SK-N-SH (cell line): ENCODE measurements at regions not wholly inside any gene's neighbourhood (a gene's known extent, or its start where the extent isn't known, plus 50 kb on each side); places are given as distances from the start of the nearest gene placed in this dataset.

Experiments used
- CTCF ChIA-PET: fragments of 300-600, 350-600 bp; formaldehyde crosslinking; extraction: SDS; loops from one replicate; lab custom pipeline; 2021; lab: Yijun Ruan, JAX
- POLR2A ChIA-PET: fragments of 350-600 bp; sonication (Branson Sonifier 250); formaldehyde crosslinking; extraction: SDS; loops from one replicate; lab custom pipeline; 2020; ENCODE audit warnings: antibody characterized with exemption, inconsistent platforms; lab: Yijun Ruan, JAX
- DNase-seq: peaks from one replicate; pipeline ENCODE4 v3.0.0; 2012
- H2AFZ ChIP-seq: fragments of 200-600 bp; sonication (generic); 2 replicates; pipeline ENCODE4 v1.8.1; 2016; ENCODE audit warnings: antibody characterized with exemption, mild to moderate bottlenecking, low read depth
- H3F3A ChIP-seq: fragments of 200-600 bp; sonication (generic); replicated peaks from 2 replicates; pipeline ENCODE3; 2016; ENCODE audit warnings: antibody characterized with exemption, mild to moderate bottlenecking; ENCODE audit not compliant: insufficient read depth
- H3K27ac ChIP-seq, 2 experiments: fragments of 200-500 bp in 1 of 2; fragments of 200-600 bp in 1 of 2; sonication (Bioruptor generic) in 1 of 2; sonication (generic), shearing (Covaris generic) in 1 of 2; 2 replicates each; pipeline versions ENCODE4 v1.5.1 to v1.6.1; 2014 to 2016; ENCODE audit warnings: low read depth in 2 of 2, inconsistent platforms in 1 of 2, low read length in 1 of 2, mild to moderate bottlenecking in 1 of 2, mixed read lengths in 1 of 2
- H3K27me3 ChIP-seq: fragments of 200-600 bp; sonication (generic), shearing (Covaris generic); 2 replicates; pipeline ENCODE4 v1.6.1; 2016; ENCODE audit warnings: mixed run types; ENCODE audit not compliant: insufficient read depth
- H3K36me3 ChIP-seq, 2 experiments: fragments of 200-500 bp in 1 of 2; fragments of 200-600 bp in 1 of 2; sonication (Bioruptor generic) in 1 of 2; sonication (generic) in 1 of 2; replicated peaks in 1 of 2; 2 replicates each; pipeline versions ENCODE3 to v1.5.1; 2014 to 2016; ENCODE audit warnings: low read length in 1 of 2, mild to moderate bottlenecking in 1 of 2; ENCODE audit not compliant: insufficient read depth in 2 of 2, control insufficient read depth in 1 of 2
- H3K4me1 ChIP-seq, 2 experiments: fragments of 200-500 bp in 1 of 2; fragments of 200-600 bp in 1 of 2; sonication (Bioruptor generic) in 1 of 2; sonication (generic), shearing (Covaris generic) in 1 of 2; 2 replicates each; pipeline versions ENCODE4 v1.5.1 to v1.6.1; 2014 to 2016; ENCODE audit warnings: low read depth in 1 of 2, low read length in 1 of 2, mixed run types in 1 of 2; ENCODE audit not compliant: insufficient read depth in 2 of 2, control insufficient read depth in 1 of 2
- H3K4me2 ChIP-seq: fragments of 200-600 bp; sonication (generic), shearing (Covaris generic); 2 replicates; pipeline ENCODE4 v1.6.1; 2017; ENCODE audit warnings: mixed run types
- H3K4me3 ChIP-seq, 2 experiments: fragments of 200-500 bp in 1 of 2; fragments of 200-600 bp in 1 of 2; sonication (Bioruptor generic) in 1 of 2; sonication (generic), shearing (Covaris generic) in 1 of 2; 2 replicates each; pipeline versions ENCODE4 v1.5.1 to v1.8.1; 2014 to 2016; ENCODE audit warnings: low read depth in 2 of 2, inconsistent platforms in 1 of 2, low read length in 1 of 2, mild to moderate bottlenecking in 1 of 2, mixed read lengths in 1 of 2, moderate library complexity in 1 of 2
- H3K79me2 ChIP-seq: fragments of 200-600 bp; sonication (generic); 2 replicates; pipeline ENCODE4 v1.8.1; 2017; ENCODE audit warnings: mild to moderate bottlenecking; ENCODE audit not compliant: insufficient read depth
- H3K9ac ChIP-seq: fragments of 200-600 bp; sonication (generic); 2 replicates; pipeline ENCODE4 v1.6.1; 2017; ENCODE audit warnings: mixed run types
- H3K9me2 ChIP-seq: fragments of 200-600 bp; sonication (generic); 2 replicates; pipeline ENCODE4 v1.6.1; 2017; ENCODE audit warnings: mixed run types
- H3K9me3 ChIP-seq: fragments of 200-600 bp; sonication (generic); 2 replicates; pipeline ENCODE4 v1.6.1; 2017; ENCODE audit warnings: mixed run types, mild to moderate bottlenecking, moderate library complexity
- H4K20me1 ChIP-seq: fragments of 200-600 bp; sonication (generic); 2 replicates; pipeline ENCODE4 v1.6.1; 2017; ENCODE audit warnings: mild to moderate bottlenecking, mixed run types; ENCODE audit not compliant: insufficient read depth
- CHD2 ChIP-seq: fragments of 150-350 bp; IDR thresholded peaks from 2 replicates; pipeline ENCODE4 v1.6.1; 2018; ENCODE audit warnings: low read length; ENCODE audit not compliant: partially characterized antibody
- FOSL2 ChIP-seq: IDR thresholded peaks from 2 replicates; pipeline ENCODE4 v1.4.0; 2012; ENCODE audit warnings: low read depth, mild to moderate bottlenecking, moderate library complexity, borderline replicate concordance
- FOXJ3 ChIP-seq: sonication (generic); formaldehyde crosslinking; IDR thresholded peaks from 2 replicates; pipeline ENCODE4 v1.5.1; 2020; ENCODE audit warnings: mild to moderate bottlenecking, missing genetic modification reagents
- FOXM1 ChIP-seq: IDR thresholded peaks from 2 replicates; pipeline ENCODE4 v1.4.0; 2012; ENCODE audit warnings: low read depth, mild to moderate bottlenecking
- GATA2 ChIP-seq: sonication (generic); formaldehyde crosslinking; IDR thresholded peaks from 2 replicates; pipeline ENCODE4 v1.5.0; 2020; ENCODE audit warnings: mild to moderate bottlenecking, missing genetic modification reagents
- RAD21 ChIP-seq: IDR thresholded peaks from 2 replicates; pipeline ENCODE4 v1.6.1; 2012; ENCODE audit warnings: mild to moderate bottlenecking, low read length
- RCOR1 ChIP-seq: fragments of 150-350 bp; IDR thresholded peaks from 2 replicates; pipeline ENCODE4 v1.6.1; 2017; ENCODE audit warnings: antibody characterized with exemption, low read length
- RXRA ChIP-seq: IDR thresholded peaks from 2 replicates; pipeline ENCODE4 v1.4.0; 2012; ENCODE audit warnings: low read depth, mild to moderate bottlenecking, borderline replicate concordance
- TAF1 ChIP-seq: IDR thresholded peaks from 2 replicates; pipeline ENCODE4 v1.6.1; 2012; ENCODE audit warnings: low read depth, mild to moderate bottlenecking, low read length, moderate library complexity, borderline replicate concordance
- TEAD4 ChIP-seq: IDR thresholded peaks from 2 replicates; pipeline ENCODE4 v1.4.0; 2012; ENCODE audit warnings: mild to moderate bottlenecking, borderline replicate concordance; ENCODE audit not compliant: insufficient read depth
- WGBS: methylation state at CpG from one replicate; pipeline ENCODE4 v1.1.6; 2017; ENCODE audit warnings: low lambda C conversion rate; 5-methylcytosine and 5-hydroxymethylcytosine counted together
- TF ChIP-seq, protein P1 (sequence below): IDR thresholded peaks from 2 replicates; pipeline ENCODE4; 2012
- TF ChIP-seq, protein P2 (sequence below): fragments of 150-350 bp; IDR thresholded peaks from 2 replicates; pipeline ENCODE4 v1.6.1; 2016; ENCODE audit warnings: mild to moderate bottlenecking, low read depth, low read length

DNA sequence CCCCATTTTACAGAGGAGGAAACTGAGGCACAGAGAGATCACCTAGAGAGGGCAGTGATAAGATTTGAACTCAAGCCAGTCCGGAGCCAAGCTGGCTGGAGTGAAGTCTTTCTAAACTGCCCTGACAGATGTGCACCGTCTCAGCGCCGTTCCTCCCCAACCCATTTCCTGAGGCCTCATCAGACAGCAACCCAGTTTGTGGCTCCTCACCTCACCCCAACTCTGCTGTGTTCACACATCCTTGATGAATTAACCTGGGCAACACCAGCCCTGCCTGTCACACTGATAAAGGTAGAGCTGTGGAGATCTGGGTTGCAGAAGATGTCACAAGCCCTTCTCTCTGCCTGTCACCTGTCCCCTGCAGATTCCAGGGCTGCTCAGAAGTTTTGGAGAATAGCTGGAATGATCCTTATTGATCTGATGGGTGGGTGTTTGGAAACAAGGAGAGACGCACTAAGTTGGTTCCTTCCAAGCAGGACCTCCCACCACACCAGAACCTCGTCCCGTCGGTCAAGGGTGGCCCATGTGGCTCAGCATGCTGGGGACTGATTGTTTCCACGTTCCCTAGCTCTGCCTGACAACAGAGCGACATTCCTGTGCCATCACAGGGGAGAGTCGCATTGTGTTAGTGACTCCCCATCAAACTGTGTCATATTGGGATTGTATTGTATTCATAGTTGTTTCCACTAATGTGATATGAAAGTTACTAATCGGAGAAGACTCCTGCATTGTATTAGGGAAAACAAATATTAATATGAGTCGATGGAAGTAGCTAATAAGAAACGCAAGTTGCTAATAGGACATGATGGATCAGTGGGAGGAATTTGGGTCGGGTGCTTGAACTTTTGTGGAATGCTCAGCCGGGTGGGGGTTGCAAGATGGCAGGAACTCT lies 200.6 kb downstream of the PHETA1 start:
- no peak overlapping the region for H2AFZ ChIP-seq
- H4K20me1 ChIP-seq, result no peaks in the 10 kb centered on the region
- no peaks in the 10 kb centered on the region for H3K27me3 ChIP-seq
- no peak overlapping the region for H3K4me2 ChIP-seq
- H3F3A ChIP-seq, result no peaks in the 10 kb centered on the region
- CTCF ChIA-PET, result interaction anchor here (1.1 to 2.5 kb wide), 4 partner anchors 13 to 29 kb away, joined by 3 to 5 read pairs (median 4); no protein-coding TSS in a partner anchor
- H3K79me2 ChIP-seq, result no peaks in the 10 kb centered on the region
- no peak overlapping the region for H3K4me3 ChIP-seq
- no peak overlapping the region for H3K27ac ChIP-seq
- no peaks in the 10 kb centered on the region for H3K9me2 ChIP-seq
- DNase-seq, result no peak
- H3K36me3 ChIP-seq, result no peaks in the 10 kb centered on the region
- peaks cover 0 to 19% of the 10 kb centered on the region in 2 experiments; a peak in 1 of 4 replicates for H3K4me1 ChIP-seq
- no peak for TF ChIP-seq FOSL2
- TF ChIP-seq FOXM1, result no peak
- no peak for TF ChIP-seq RCOR1
- TF ChIP-seq RAD21, result no peak
- TF ChIP-seq, protein P1, sequence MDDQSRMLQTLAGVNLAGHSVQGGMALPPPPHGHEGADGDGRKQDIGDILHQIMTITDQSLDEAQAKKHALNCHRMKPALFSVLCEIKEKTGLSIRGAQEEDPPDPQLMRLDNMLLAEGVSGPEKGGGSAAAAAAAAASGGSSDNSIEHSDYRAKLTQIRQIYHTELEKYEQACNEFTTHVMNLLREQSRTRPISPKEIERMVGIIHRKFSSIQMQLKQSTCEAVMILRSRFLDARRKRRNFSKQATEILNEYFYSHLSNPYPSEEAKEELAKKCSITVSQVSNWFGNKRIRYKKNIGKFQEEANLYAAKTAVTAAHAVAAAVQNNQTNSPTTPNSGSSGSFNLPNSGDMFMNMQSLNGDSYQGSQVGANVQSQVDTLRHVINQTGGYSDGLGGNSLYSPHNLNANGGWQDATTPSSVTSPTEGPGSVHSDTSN, result no peak
- TF ChIP-seq GATA2 (CRISPR knock-in tag), result no peak
- TF ChIP-seq, protein P2, sequence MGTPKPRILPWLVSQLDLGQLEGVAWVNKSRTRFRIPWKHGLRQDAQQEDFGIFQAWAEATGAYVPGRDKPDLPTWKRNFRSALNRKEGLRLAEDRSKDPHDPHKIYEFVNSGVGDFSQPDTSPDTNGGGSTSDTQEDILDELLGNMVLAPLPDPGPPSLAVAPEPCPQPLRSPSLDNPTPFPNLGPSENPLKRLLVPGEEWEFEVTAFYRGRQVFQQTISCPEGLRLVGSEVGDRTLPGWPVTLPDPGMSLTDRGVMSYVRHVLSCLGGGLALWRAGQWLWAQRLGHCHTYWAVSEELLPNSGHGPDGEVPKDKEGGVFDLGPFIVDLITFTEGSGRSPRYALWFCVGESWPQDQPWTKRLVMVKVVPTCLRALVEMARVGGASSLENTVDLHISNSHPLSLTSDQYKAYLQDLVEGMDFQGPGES, result no peak
- TF ChIP-seq TEAD4, result no peak
- POLR2A ChIA-PET, result interaction anchor here (0.6 kb wide), 1 partner anchor 24 kb away, joined by 3 read pairs; no protein-coding TSS in a partner anchor
- no peak overlapping the region for H3K9ac ChIP-seq
- WGBS, result 61% methylated on average over 12 of the region's 16 CpGs
- no peaks in the 10 kb centered on the region for H3K9me3 ChIP-seq

DNA sequence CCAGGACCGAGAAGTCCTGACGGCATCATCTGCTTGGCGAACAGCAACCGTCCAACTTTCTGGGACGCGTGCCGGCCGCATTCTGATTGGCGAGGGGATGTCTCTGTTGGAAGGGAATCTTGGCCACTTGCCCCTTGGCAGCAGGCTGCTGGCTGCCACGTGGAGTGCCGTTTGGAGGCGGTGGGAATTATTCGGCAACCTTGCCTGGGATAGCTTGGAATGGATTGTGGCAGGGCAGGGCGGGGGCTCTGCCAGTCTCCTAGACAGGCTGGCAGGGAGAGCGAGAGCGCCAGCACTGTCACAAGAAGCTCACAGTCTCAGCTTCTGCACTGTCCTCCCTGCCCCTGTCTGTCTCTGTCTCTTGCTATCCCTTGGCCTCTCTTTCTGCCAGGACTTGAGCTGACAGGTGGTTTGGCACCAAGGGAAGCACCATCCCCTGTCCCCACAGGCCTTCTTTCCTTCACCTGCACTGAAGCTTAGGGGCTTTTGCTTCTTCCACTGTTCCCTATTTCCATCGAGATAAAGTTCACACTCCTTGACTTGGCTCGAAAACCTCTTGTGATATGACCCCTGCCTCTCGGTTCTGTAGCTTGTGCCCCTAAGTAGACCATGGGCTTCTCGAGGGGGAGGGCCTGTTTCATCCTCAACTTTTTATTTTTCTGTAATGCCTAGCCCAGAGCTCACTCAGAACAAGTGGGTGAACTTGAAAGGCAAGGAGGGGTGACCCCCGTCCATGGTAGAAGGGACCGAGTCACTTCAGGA lies 201.9 kb downstream of the PHETA1 start:
- H4K20me1 ChIP-seq, result no peaks in the 10 kb centered on the region

More for the DNA sequence above, 201.9 kb downstream of the PHETA1 start:
- Histone ChIP-seq H3K27ac (no peak overlapping the region), H3K36me3 (no peaks in the 10 kb centered on the region), H3K4me2 (no peak overlapping the region), H3K79me2 (no peaks in the 10 kb centered on the region), H3F3A (no peaks in the 10 kb centered on the region), H2AFZ (no peak overlapping the region), H3K4me3 (no peak overlapping the region), H3K4me1 (peaks cover 0 to 7% of the 10 kb centered on the region in 2 experiments; a peak in 1 of 4 replicates), H3K9me2 (no peaks in the 10 kb centered on the region), H3K27me3 (no peaks in the 10 kb centered on the region), H3K9ac (no peak overlapping the region), H3K9me3 (no peaks in the 10 kb centered on the region)
- CTCF ChIA-PET, result interaction anchor here (0.8 to 2.5 kb wide), 4 partner anchors 8 to 28 kb away, joined by 3 to 5 read pairs (median 4); no protein-coding TSS in a partner anchor
- no peak for TF ChIP-seq RXRA
- no peak for TF ChIP-seq CHD2
- no peak for TF ChIP-seq FOSL2
- TF ChIP-seq FOXJ3, result no peak
- no peak for TF ChIP-seq TAF1
- TF ChIP-seq, protein P2, result no peak
- DNase-seq, result no peak
- POLR2A ChIA-PET, result no interaction called here
- WGBS, result 56% methylated on average over 16 of the region's 22 CpGs
